HEK293 (cell line): ENCODE measurements at regions not wholly inside any gene's neighbourhood (a gene's known extent, or its start where the extent isn't known, plus 50 kb on each side); places are given as distances from the start of the nearest gene placed in this dataset.

Experiments used
- CTCF ChIA-PET: fragments of 350-600 bp; formaldehyde crosslinking; extraction: SDS; loops from one replicate; lab custom pipeline; 2021; ENCODE audit warnings: antibody characterized with exemption; lab: Yijun Ruan, JAX
- POLR2A ChIA-PET: fragments of 300-600 bp; formaldehyde crosslinking; extraction: SDS; loops from one replicate; lab custom pipeline; 2020; ENCODE audit warnings: antibody characterized with exemption, inconsistent platforms; lab: Yijun Ruan, JAX
- H3K27ac ChIP-seq: fragments of 200-500 bp; sonication (Bioruptor generic); 2 replicates; pipeline ENCODE4 v1.5.1; 2014; ENCODE audit warnings: low read depth, low read length, control low read depth, inconsistent platforms; ENCODE audit errors: extremely low read depth
- H3K36me3 ChIP-seq, 2 experiments: fragments of 200-500 bp in 1 of 2; sonication (Bioruptor generic) in 1 of 2; 1 replicate in 1 of 2; 2 replicates in 1 of 2; pipeline ENCODE4 v1.5.1; 2014 to 2017; ENCODE audit warnings: inconsistent platforms in 2 of 2, low read length in 2 of 2; ENCODE audit not compliant: control insufficient read depth in 2 of 2, insufficient read depth in 1 of 2
- H3K4me1 ChIP-seq: fragments of 200-500 bp; sonication (Bioruptor generic); 2 replicates; pipeline ENCODE4 v1.5.1; 2014; ENCODE audit warnings: mild to moderate bottlenecking, low read length, inconsistent platforms; ENCODE audit not compliant: control insufficient read depth, insufficient read depth
- H3K4me3 ChIP-seq: 2 replicates; pipeline ENCODE4 v1.5.1; 2011; ENCODE audit warnings: low read depth, mild to moderate bottlenecking, control low read depth, low read length, moderate library complexity
- H3K9me3 ChIP-seq: fragments of 200-500 bp; sonication (Bioruptor generic); 2 replicates; pipeline ENCODE4 v1.5.1; 2014; ENCODE audit warnings: low read depth, low read length, inconsistent platforms; ENCODE audit not compliant: control insufficient read depth, insufficient read depth
- GLI4 ChIP-seq: fragments of 450-650 bp; formaldehyde crosslinking; IDR thresholded peaks from 2 replicates; pipeline ENCODE4 v1.5.1; 2016; ENCODE audit warnings: missing biosample characterization, missing genetic modification characterization
- KLF16 ChIP-seq: fragments of 450-650 bp; formaldehyde crosslinking; IDR thresholded peaks from 2 replicates; pipeline ENCODE4 v1.5.1; 2017; ENCODE audit warnings: missing biosample characterization, missing genetic modification characterization
- MZF1 ChIP-seq: fragments of 450-650 bp; formaldehyde crosslinking; IDR thresholded peaks from 2 replicates; pipeline ENCODE4 v1.5.1; 2017; ENCODE audit warnings: missing biosample characterization, missing genetic modification characterization, borderline replicate concordance
- RBAK ChIP-seq: fragments of 450-650 bp; formaldehyde crosslinking; IDR thresholded peaks from 2 replicates; pipeline ENCODE4 v1.5.1; 2016; ENCODE audit warnings: missing biosample characterization, missing genetic modification characterization
- WT1 ChIP-seq: fragments of 450-650 bp; formaldehyde crosslinking; IDR thresholded peaks from 2 replicates; pipeline ENCODE4 v1.5.1; 2016; ENCODE audit warnings: missing biosample characterization, missing genetic modification characterization
- ZFP37 ChIP-seq: fragments of 450-650 bp; formaldehyde crosslinking; IDR thresholded peaks from 2 replicates; pipeline ENCODE4 v1.5.1; 2016; ENCODE audit warnings: missing biosample characterization, missing genetic modification characterization
- ZNF140 ChIP-seq: fragments of 450-650 bp; formaldehyde crosslinking; IDR thresholded peaks from 2 replicates; pipeline ENCODE4 v1.5.1; 2016; ENCODE audit warnings: missing biosample characterization, missing genetic modification characterization
- ZNF146 ChIP-seq: fragments of 450-650 bp; formaldehyde crosslinking; IDR thresholded peaks from 2 replicates; pipeline ENCODE4 v1.5.1; 2016; ENCODE audit warnings: missing biosample characterization, missing genetic modification characterization
- ZNF37A ChIP-seq: fragments of 450-650 bp; IDR thresholded peaks from 2 replicates; pipeline ENCODE4 v1.5.1; 2018; ENCODE audit warnings: missing biosample characterization, missing genetic modification characterization
- ZNF404 ChIP-seq: fragments of 450-650 bp; formaldehyde crosslinking; IDR thresholded peaks from 2 replicates; pipeline ENCODE4 v1.5.1; 2017; ENCODE audit warnings: missing biosample characterization, missing genetic modification characterization
- ZNF423 ChIP-seq: fragments of 450-650 bp; formaldehyde crosslinking; IDR thresholded peaks from 2 replicates; pipeline ENCODE4 v1.5.1; 2016; ENCODE audit warnings: missing biosample characterization, missing genetic modification characterization
- ZNF48 ChIP-seq: fragments of 450-650 bp; formaldehyde crosslinking; IDR thresholded peaks from 2 replicates; pipeline ENCODE4 v1.5.1; 2016; ENCODE audit warnings: missing biosample characterization, missing genetic modification characterization
- ZNF626 ChIP-seq: fragments of 450-650 bp; sonication (Bioruptor Pico); formaldehyde crosslinking; IDR thresholded peaks from 2 replicates; pipeline ENCODE4 v1.5.1; 2018; ENCODE audit warnings: missing biosample characterization, missing genetic modification characterization, inconsistent platforms
- ZNF660 ChIP-seq: fragments of 450-650 bp; IDR thresholded peaks from 2 replicates; pipeline ENCODE4 v1.5.1; 2018; ENCODE audit warnings: missing biosample characterization, mild to moderate bottlenecking, missing genetic modification characterization
- ZSCAN16 ChIP-seq: fragments of 450-650 bp; formaldehyde crosslinking; IDR thresholded peaks from 2 replicates; pipeline ENCODE4 v1.5.1; 2016; ENCODE audit warnings: missing biosample characterization, missing genetic modification characterization
- TF ChIP-seq, protein P1 (sequence below): fragments of 450-650 bp; IDR thresholded peaks from 2 replicates; pipeline ENCODE4 v1.5.1; 2018; ENCODE audit warnings: missing biosample characterization, mild to moderate bottlenecking, missing genetic modification characterization
- TF ChIP-seq, protein P2 (sequence below): fragments of 450-650 bp; formaldehyde crosslinking; conservative IDR thresholded peaks from 2 replicates; pipeline ENCODE4 v1.5.1; 2016; ENCODE audit warnings: low read depth, missing biosample characterization, missing genetic modification characterization
- TF ChIP-seq, protein P3 (sequence below): fragments of 450-650 bp; formaldehyde crosslinking; IDR thresholded peaks from 2 replicates; pipeline ENCODE4 v1.5.1; 2016; ENCODE audit warnings: missing biosample characterization, missing genetic modification characterization, borderline replicate concordance
- TF ChIP-seq, protein P4 (sequence below): fragments of 450-650 bp; formaldehyde crosslinking; IDR thresholded peaks from 2 replicates; pipeline ENCODE4 v1.5.1; 2017; ENCODE audit warnings: missing biosample characterization, missing genetic modification characterization
- TF ChIP-seq, protein P5 (sequence below): fragments of 450-650 bp; formaldehyde crosslinking; IDR thresholded peaks from 2 replicates; pipeline ENCODE4 v1.5.1; 2016; ENCODE audit warnings: missing biosample characterization, missing genetic modification characterization
- TF ChIP-seq, protein P6 (sequence below): fragments of 450-650 bp; formaldehyde crosslinking; IDR thresholded peaks from 2 replicates; pipeline ENCODE4 v1.5.1; 2016; ENCODE audit warnings: missing biosample characterization, missing genetic modification characterization

DNA sequence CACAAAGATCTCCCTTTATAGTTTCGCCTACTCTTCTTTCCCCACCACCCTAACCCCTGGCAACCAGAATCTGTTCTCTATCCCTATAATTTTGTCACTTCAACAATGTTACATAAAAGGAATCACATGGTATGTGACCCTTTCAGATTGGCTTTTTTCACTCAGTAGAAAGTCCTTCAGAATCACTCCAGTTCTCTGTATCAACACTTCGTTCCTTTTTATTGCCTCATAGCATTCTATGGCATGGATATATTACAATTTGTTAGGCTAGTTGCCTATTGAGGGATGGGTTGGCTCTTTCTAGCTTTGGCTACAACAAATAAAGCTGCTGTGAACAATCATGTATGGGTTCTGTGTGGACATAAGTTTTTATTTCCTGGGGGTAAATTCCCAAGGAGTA is 163.1 kb downstream of the RPIA start (continued):
- TF ChIP-seq ZSCAN16 (tag by site-specific recombination) (no peak), ZNF146 (tag by site-specific recombination) (no peak), KLF16 (no peak)
- TF ChIP-seq, protein P1, sequence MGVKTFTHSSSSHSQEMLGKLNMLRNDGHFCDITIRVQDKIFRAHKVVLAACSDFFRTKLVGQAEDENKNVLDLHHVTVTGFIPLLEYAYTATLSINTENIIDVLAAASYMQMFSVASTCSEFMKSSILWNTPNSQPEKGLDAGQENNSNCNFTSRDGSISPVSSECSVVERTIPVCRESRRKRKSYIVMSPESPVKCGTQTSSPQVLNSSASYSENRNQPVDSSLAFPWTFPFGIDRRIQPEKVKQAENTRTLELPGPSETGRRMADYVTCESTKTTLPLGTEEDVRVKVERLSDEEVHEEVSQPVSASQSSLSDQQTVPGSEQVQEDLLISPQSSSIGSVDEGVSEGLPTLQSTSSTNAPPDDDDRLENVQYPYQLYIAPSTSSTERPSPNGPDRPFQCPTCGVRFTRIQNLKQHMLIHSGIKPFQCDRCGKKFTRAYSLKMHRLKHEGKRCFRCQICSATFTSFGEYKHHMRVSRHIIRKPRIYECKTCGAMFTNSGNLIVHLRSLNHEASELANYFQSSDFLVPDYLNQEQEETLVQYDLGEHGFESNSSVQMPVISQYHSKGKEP (tag by site-specific recombination), result no peak
- TF ChIP-seq, protein P2, sequence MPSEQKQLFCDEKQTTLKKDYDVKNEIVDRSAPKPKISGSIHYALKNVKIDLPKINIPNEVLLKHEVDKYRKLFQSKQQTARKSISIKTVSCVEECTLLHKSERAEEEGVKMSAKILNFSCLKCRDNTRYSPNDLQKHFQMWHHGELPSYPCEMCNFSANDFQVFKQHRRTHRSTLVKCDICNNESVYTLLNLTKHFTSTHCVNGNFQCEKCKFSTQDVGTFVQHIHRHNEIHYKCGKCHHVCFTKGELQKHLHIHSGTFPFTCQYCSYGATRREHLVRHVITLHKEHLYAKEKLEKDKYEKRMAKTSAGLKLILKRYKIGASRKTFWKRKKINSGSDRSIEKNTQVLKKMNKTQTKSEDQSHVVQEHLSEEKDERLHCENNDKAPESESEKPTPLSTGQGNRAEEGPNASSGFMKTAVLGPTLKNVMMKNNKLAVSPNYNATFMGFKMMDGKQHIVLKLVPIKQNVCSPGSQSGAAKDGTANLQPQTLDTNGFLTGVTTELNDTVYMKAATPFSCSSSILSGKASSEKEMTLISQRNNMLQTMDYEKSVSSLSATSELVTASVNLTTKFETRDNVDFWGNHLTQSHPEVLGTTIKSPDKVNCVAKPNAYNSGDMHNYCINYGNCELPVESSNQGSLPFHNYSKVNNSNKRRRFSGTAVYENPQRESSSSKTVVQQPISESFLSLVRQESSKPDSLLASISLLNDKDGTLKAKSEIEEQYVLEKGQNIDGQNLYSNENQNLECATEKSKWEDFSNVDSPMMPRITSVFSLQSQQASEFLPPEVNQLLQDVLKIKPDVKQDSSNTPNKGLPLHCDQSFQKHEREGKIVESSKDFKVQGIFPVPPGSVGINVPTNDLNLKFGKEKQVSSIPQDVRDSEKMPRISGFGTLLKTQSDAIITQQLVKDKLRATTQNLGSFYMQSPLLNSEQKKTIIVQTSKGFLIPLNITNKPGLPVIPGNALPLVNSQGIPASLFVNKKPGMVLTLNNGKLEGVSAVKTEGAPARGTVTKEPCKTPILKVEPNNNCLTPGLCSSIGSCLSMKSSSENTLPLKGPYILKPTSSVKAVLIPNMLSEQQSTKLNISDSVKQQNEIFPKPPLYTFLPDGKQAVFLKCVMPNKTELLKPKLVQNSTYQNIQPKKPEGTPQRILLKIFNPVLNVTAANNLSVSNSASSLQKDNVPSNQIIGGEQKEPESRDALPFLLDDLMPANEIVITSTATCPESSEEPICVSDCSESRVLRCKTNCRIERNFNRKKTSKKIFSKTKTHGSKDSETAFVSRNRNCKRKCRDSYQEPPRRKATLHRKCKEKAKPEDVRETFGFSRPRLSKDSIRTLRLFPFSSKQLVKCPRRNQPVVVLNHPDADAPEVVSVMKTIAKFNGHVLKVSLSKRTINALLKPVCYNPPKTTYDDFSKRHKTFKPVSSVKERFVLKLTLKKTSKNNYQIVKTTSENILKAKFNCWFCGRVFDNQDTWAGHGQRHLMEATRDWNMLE (tag by site-specific recombination), result no peak
- TF ChIP-seq, protein P3, sequence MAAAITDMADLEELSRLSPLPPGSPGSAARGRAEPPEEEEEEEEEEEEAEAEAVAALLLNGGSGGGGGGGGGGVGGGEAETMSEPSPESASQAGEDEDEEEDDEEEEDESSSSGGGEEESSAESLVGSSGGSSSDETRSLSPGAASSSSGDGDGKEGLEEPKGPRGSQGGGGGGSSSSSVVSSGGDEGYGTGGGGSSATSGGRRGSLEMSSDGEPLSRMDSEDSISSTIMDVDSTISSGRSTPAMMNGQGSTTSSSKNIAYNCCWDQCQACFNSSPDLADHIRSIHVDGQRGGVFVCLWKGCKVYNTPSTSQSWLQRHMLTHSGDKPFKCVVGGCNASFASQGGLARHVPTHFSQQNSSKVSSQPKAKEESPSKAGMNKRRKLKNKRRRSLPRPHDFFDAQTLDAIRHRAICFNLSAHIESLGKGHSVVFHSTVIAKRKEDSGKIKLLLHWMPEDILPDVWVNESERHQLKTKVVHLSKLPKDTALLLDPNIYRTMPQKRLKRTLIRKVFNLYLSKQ (tag by site-specific recombination), result no peak

DNA sequence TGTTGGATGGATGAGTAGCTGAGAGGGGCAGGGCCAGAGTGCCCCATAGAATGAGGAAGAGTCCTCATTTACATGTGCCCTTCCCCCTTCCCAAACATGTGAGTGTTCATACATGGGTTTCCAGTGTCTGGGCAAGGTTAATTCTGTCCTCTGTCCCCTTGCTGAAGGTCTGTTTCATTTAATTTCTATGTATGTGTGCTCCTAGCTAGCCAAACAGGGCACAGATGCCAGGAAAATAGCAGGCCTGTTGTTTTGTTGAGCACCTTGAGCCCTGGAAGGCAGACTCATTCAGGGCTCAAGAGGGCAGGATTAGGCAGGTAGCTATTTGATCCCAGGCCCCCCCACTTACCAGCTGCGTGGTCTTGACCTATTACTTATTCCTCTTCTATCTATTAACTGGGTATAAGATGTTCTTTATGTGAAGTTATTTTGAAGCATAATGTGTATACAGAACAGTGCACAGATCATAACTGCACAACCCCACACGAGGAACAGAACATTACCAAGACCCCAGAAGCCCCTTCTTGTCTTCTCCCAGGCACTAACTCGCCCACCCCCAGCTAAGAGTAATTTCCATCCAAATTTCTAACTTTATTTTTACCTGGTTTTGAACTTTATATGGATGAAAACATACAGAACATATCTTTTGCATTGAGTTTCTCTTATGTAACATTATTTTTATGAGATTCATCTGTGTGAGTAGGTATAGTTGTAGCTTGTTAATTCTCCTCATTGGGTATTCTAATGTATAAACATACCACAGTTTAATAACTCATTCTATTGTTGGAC is 164.3 kb downstream of the RPIA start:
- H3K4me1 ChIP-seq, result no peaks in the 10 kb centered on the region
- POLR2A ChIA-PET, result no interaction called here
- CTCF ChIA-PET, result interaction anchor here (1.4 kb wide), 1 partner anchor 25 kb away, joined by 3 read pairs; no protein-coding TSS in a partner anchor
- TF ChIP-seq RBAK, result no peak
- TF ChIP-seq ZNF48 (tag by site-specific recombination), result no peak
- no peak for TF ChIP-seq WT1 (tag by site-specific recombination)
- TF ChIP-seq, protein P4, sequence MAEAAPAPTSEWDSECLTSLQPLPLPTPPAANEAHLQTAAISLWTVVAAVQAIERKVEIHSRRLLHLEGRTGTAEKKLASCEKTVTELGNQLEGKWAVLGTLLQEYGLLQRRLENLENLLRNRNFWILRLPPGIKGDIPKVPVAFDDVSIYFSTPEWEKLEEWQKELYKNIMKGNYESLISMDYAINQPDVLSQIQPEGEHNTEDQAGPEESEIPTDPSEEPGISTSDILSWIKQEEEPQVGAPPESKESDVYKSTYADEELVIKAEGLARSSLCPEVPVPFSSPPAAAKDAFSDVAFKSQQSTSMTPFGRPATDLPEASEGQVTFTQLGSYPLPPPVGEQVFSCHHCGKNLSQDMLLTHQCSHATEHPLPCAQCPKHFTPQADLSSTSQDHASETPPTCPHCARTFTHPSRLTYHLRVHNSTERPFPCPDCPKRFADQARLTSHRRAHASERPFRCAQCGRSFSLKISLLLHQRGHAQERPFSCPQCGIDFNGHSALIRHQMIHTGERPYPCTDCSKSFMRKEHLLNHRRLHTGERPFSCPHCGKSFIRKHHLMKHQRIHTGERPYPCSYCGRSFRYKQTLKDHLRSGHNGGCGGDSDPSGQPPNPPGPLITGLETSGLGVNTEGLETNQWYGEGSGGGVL (tag by site-specific recombination), result no peak
- TF ChIP-seq GLI4 (tag by site-specific recombination), result no peak
- TF ChIP-seq, protein P5, sequence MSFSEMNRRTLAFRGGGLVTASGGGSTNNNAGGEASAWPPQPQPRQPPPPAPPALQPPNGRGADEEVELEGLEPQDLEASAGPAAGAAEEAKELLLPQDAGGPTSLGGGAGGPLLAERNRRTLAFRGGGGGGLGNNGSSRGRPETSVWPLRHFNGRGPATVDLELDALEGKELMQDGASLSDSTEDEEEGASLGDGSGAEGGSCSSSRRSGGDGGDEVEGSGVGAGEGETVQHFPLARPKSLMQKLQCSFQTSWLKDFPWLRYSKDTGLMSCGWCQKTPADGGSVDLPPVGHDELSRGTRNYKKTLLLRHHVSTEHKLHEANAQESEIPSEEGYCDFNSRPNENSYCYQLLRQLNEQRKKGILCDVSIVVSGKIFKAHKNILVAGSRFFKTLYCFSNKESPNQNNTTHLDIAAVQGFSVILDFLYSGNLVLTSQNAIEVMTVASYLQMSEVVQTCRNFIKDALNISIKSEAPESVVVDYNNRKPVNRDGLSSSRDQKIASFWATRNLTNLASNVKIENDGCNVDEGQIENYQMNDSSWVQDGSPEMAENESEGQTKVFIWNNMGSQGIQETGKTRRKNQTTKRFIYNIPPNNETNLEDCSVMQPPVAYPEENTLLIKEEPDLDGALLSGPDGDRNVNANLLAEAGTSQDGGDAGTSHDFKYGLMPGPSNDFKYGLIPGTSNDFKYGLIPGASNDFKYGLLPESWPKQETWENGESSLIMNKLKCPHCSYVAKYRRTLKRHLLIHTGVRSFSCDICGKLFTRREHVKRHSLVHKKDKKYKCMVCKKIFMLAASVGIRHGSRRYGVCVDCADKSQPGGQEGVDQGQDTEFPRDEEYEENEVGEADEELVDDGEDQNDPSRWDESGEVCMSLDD (tag by site-specific recombination), result no peak
- no peak for TF ChIP-seq ZNF423 (tag by site-specific recombination)
- TF ChIP-seq MZF1 (tag by site-specific recombination), result no peak
- TF ChIP-seq ZNF660 (tag by site-specific recombination), result no peak
- TF ChIP-seq, protein P6, sequence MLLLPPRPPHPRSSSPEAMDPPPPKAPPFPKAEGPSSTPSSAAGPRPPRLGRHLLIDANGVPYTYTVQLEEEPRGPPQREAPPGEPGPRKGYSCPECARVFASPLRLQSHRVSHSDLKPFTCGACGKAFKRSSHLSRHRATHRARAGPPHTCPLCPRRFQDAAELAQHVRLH, result no peak
- TF ChIP-seq ZNF626 (tag by site-specific recombination), result no peak
- TF ChIP-seq ZNF404 (tag by site-specific recombination), result no peak
- TF ChIP-seq ZFP37 (tag by site-specific recombination), result no peak
- TF ChIP-seq ZNF140 (tag by site-specific recombination), result no peak
- no peak for TF ChIP-seq ZNF37A (tag by site-specific recombination)

More for the DNA sequence above, 164.3 kb downstream of the RPIA start:
- Histone ChIP-seq H3K4me3 (no peak overlapping the region), H3K36me3 (no peaks in the 10 kb centered on the region), H3K9me3 (no peaks in the 10 kb centered on the region), H3K27ac (no peak overlapping the region)
